Caco-2 (cell line): ENCODE measurements at regions not wholly inside any gene's neighbourhood (a gene's known extent, or its start where the extent isn't known, plus 50 kb on each side); places are given as distances from the start of the nearest gene placed in this dataset.

ENCODE experiments used
- BruUV-seq: library from RNA; stranded (reverse); fragments of 400-500 nt; replicated peaks from 2 replicates; lab custom pipeline; 2021; lab: Mats Ljungman, UMichigan
- CTCF ChIA-PET: fragments of 300-600 bp; sonication (Branson Sonifier 250); formaldehyde crosslinking; loops from one replicate; lab custom pipeline; 2022; ENCODE audit warnings: antibody characterized with exemption; lab: Charles Lee
- POLR2A ChIA-PET: fragments of 300-600 bp; sonication (Branson Sonifier 250); formaldehyde crosslinking; loops from one replicate; lab custom pipeline; 2022; ENCODE audit warnings: antibody characterized with exemption; lab: Charles Lee
- DNase-seq, 2 experiments: peaks; one replicate each; pipeline versions ENCODE4 v3.0.0 to v3.0.0-alpha.2; 2020 to 2022
- H3K27me3 ChIP-seq: replicated peaks from 2 replicates; pipeline ENCODE4 v1.6.0; 2011; ENCODE audit warnings: low read length; ENCODE audit not compliant: control insufficient read depth, insufficient read depth
- H3K36me3 ChIP-seq: 2 replicates; pipeline ENCODE4 v1.5.1; 2011; ENCODE audit warnings: low read length; ENCODE audit not compliant: control insufficient read depth, insufficient read depth
- H3K4me1 ChIP-seq: fragments of 250-450 bp; sonication (Bioruptor Pico); 2 replicates; pipeline ENCODE4 v1.5.1; 2020; ENCODE audit warnings: mild to moderate bottlenecking
- H3K4me3 ChIP-seq: 2 replicates; pipeline ENCODE4 v1.5.1; 2011; ENCODE audit warnings: low read depth, mild to moderate bottlenecking, control low read depth, low read length
- H3K9me3 ChIP-seq: fragments of 250-450 bp; sonication (Bioruptor Pico); 2 replicates; pipeline ENCODE4 v1.5.1; 2020; ENCODE audit warnings: mild to moderate bottlenecking, moderate library complexity
- H3K27ac Mint-ChIP-seq: one replicate; pipeline ENCODE4 v1.8.0; 2022; ENCODE audit warnings: mixed read lengths; ENCODE audit not compliant: unreplicated experiment
- H3K27me3 Mint-ChIP-seq: one replicate; pipeline ENCODE4 v1.8.0; 2022; ENCODE audit warnings: mixed read lengths; ENCODE audit not compliant: insufficient read depth, unreplicated experiment
- H3K36me3 Mint-ChIP-seq: one replicate; pipeline ENCODE4 v1.8.0; 2022; ENCODE audit warnings: mild to moderate bottlenecking, mixed read lengths; ENCODE audit not compliant: insufficient read depth, unreplicated experiment
- H3K4me1 Mint-ChIP-seq: one replicate; pipeline ENCODE4 v1.8.0; 2022; ENCODE audit warnings: low read depth, mixed read lengths; ENCODE audit not compliant: unreplicated experiment
- H3K4me3 Mint-ChIP-seq: one replicate; pipeline ENCODE4 v1.8.0; 2022; ENCODE audit warnings: mild to moderate bottlenecking, moderate library complexity, mixed read lengths; ENCODE audit not compliant: unreplicated experiment
- H3K9me3 Mint-ChIP-seq: one replicate; pipeline ENCODE4 v1.8.0; 2022; ENCODE audit warnings: mixed read lengths; ENCODE audit not compliant: unreplicated experiment
- intact Hi-C: fragments of 100-400 bp; cut with micrococcal nuclease; formaldehyde crosslinking; loops from one replicate; pipeline ENCODE4 v1.10.0; 2022; ENCODE audit not compliant: unreplicated experiment
- TF ChIP-seq, protein P1 (sequence below), 2 experiments: fragments of 200-600 bp in 1 of 2; IDR thresholded peaks; 1 replicate in 1 of 2; 2 replicates in 1 of 2; pipeline versions ENCODE4 v1.5.1 to v1.8.0; 2011 to 2022; ENCODE audit warnings: antibody characterized with exemption in 1 of 2, control low read depth in 1 of 2, inconsistent platforms in 1 of 2, low read depth in 1 of 2, low read length in 1 of 2, mild to moderate bottlenecking in 1 of 2, moderate library complexity in 1 of 2; ENCODE audit not compliant: insufficient read depth in 1 of 2, severe bottlenecking in 1 of 2, unreplicated experiment in 1 of 2

DNA sequence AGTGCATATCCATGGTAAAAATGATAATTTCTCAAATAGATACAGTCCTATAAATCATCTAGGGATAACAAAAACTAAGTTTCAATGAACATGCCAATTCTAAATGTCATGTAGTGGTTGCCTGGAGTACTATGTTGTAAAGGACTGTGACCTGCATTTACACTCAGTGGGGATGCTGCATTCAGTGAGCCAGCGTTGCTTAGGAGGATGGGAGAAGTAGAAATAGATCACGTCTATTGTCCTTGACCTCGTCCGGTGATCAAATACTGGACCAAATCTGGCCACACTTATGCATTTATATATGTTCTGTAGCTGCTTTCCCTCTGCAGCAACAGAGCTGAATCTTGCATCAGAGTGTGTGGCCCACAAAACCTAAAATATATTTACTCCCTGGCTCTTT lies 139.0 kb upstream of the ETAA1 start:
- Histone ChIP-seq H3K36me3 (no peaks in the 10 kb centered on the region), H3K27me3 (no peaks in the 10 kb centered on the region), H3K4me1 (no peaks in the 10 kb centered on the region), H3K4me3 (no peak overlapping the region), H3K9me3 (no peaks in the 10 kb centered on the region)
- H3K27ac Mint-ChIP-seq, result no peak overlapping the region
- no peak overlapping the region for H3K4me3 Mint-ChIP-seq
- no peak for DNase-seq
- no TSS peak for BruUV-seq
- no peaks in the 10 kb centered on the region for H3K36me3 Mint-ChIP-seq
- CTCF ChIA-PET, result no interaction called here
- POLR2A ChIA-PET, result no interaction called here
- intact Hi-C loops, result no loop called here
- no peaks in the 10 kb centered on the region for H3K9me3 Mint-ChIP-seq
- H3K27me3 Mint-ChIP-seq, result peaks cover 3% of the 10 kb centered on the region
- TF ChIP-seq, protein P1, sequence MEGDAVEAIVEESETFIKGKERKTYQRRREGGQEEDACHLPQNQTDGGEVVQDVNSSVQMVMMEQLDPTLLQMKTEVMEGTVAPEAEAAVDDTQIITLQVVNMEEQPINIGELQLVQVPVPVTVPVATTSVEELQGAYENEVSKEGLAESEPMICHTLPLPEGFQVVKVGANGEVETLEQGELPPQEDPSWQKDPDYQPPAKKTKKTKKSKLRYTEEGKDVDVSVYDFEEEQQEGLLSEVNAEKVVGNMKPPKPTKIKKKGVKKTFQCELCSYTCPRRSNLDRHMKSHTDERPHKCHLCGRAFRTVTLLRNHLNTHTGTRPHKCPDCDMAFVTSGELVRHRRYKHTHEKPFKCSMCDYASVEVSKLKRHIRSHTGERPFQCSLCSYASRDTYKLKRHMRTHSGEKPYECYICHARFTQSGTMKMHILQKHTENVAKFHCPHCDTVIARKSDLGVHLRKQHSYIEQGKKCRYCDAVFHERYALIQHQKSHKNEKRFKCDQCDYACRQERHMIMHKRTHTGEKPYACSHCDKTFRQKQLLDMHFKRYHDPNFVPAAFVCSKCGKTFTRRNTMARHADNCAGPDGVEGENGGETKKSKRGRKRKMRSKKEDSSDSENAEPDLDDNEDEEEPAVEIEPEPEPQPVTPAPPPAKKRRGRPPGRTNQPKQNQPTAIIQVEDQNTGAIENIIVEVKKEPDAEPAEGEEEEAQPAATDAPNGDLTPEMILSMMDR (IDR thresholded peaks at IDR 0.05; ENCODE audit: insufficient read depth in 1 of 2, low read depth in 1 of 2, low read length in 1 of 2, severe bottlenecking in 1 of 2, unreplicated experiment in 1 of 2), result no peak
- H3K4me1 Mint-ChIP-seq, result no peaks in the 10 kb centered on the region

DNA sequence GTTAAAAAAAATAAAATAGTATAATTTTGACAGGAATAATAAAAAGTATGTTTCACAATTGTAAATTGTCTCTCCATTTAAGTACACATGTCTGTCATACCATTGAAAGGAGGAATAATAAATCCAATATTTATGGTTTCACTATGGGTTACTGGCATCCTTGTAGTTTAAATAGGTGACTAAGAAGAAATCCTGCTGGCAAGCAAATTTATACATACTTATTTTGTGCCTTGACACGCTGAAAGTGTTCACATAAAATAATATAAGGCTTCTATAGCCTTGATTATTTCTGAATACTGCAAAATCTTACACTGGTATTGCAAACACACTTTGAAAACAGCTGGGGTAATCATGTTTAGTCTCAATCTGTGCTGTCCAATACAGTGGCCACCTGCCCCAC lies 138.3 kb upstream of the ETAA1 start:
- no peak for DNase-seq
- H3K27me3 ChIP-seq, result no peaks in the 10 kb centered on the region
- Mint-ChIP-seq H3K9me3 (no peaks in the 10 kb centered on the region), H3K27me3 (peaks cover 8% of the 10 kb centered on the region), H3K4me1 (no peaks in the 10 kb centered on the region), H3K27ac (no peak overlapping the region), H3K36me3 (no peaks in the 10 kb centered on the region), H3K4me3 (no peak overlapping the region)
- H3K36me3 ChIP-seq, result no peaks in the 10 kb centered on the region
- BruUV-seq, result no TSS peak
- POLR2A ChIA-PET, result no interaction called here
- no peaks in the 10 kb centered on the region for H3K4me1 ChIP-seq
- TF ChIP-seq, protein P1 (IDR thresholded peaks at IDR 0.05; ENCODE audit: insufficient read depth in 1 of 2, low read depth in 1 of 2, low read length in 1 of 2, severe bottlenecking in 1 of 2, unreplicated experiment in 1 of 2), result no peak
- H3K4me3 ChIP-seq, result no peak overlapping the region
- H3K9me3 ChIP-seq, result no peaks in the 10 kb centered on the region
- CTCF ChIA-PET, result no interaction called here
- intact Hi-C loops, result no loop called here

GRCh38 chr2:67259556-67260342 lies 137.4 kb upstream of the ETAA1 start:
- no peaks in the 10 kb centered on the region for H3K9me3 ChIP-seq
- H3K27me3 ChIP-seq, result no peaks in the 10 kb centered on the region
- ChIA-PET CTCF (no interaction called here), POLR2A (no interaction called here)
- Mint-ChIP-seq H3K4me1 (no peaks in the 10 kb centered on the region), H3K27ac (no peak overlapping the region), H3K36me3 (no peaks in the 10 kb centered on the region), H3K9me3 (no peaks in the 10 kb centered on the region), H3K4me3 (no peak overlapping the region), H3K27me3 (peaks cover 5% of the 10 kb centered on the region)
- intact Hi-C loops, result no loop called here
- TF ChIP-seq, protein P1 (IDR thresholded peaks at IDR 0.05; ENCODE audit: insufficient read depth in 1 of 2, low read depth in 1 of 2, low read length in 1 of 2, severe bottlenecking in 1 of 2, unreplicated experiment in 1 of 2), result no peak
- DNase-seq, result no peak
- no peaks in the 10 kb centered on the region for H3K4me1 ChIP-seq
- H3K4me3 ChIP-seq, result no peak overlapping the region
- H3K36me3 ChIP-seq, result no peaks in the 10 kb centered on the region
- BruUV-seq, result no TSS peak
